ENCODE measurements at regions not wholly inside any gene's neighbourhood (a gene's known extent, or its start where the extent isn't known, plus 50 kb on each side); places are given as distances from the start of the nearest gene placed in this dataset. TPM values are rescaled to one million over a fixed set of nuclear protein-coding genes. Genes with fewer than 3 reads are reported as not detected.
A peak's percentile ranks its signal among the peaks of the same experiment; 100 is the strongest.

DNA sequence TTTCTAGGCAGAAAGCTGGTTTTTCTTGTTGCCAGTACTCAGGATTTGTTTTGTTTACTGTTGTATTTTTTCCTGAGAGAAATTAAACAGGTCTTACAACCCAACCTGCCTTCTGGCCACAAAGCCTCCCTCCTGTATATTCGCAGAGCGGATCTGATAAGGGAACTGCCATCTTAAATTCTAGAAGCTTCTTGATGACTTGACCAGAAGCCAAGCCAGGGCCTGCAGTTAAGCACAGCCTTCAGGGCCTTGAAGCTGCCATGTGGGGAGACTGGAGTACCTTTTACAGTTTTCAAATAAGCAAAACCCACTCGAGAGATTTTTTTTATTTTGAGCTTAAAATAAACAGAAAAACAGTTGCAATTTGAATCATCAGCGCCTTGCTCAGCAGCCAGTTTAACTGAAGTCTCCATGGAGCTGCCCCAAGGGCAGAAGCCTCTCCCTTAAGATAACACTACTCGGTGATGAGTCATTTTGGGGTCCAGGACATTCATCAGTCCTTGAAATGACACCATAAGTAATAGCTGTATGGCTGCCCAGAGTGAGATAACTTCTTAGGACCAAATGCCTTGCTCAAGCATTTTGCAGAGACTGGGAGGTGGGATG is 51.5 kb upstream of the PHLPP1 start:
- in situ Hi-C loops (cut with MboI) = no loop called here
- Histone ChIP-seq H4K20me1 (ENCODE audit: insufficient read depth) (no peaks in the 10 kb centered on the region), H3K27me3 (replicated peaks; ENCODE audit: insufficient read depth) (no peaks in the 10 kb centered on the region), H3K9me2 (ENCODE audit: insufficient read depth) (no peaks in the 10 kb centered on the region), H3K9me3 (ENCODE audit: low read depth) (no peaks in the 10 kb centered on the region), H3K4me3 (no peak overlapping the region), H3K27ac (no peak overlapping the region), H3K9ac (no peak overlapping the region), H3K36me3 (ENCODE audit: low read depth) (no peaks in the 10 kb centered on the region), H3K4me1 (ENCODE audit: insufficient read depth) (peaks cover 11% of the 10 kb centered on the region; the same call in 1 of the 2 replicates), H3F3A (ENCODE audit: insufficient read depth) (no peaks in the 10 kb centered on the region; the same call in 1 of the 2 replicates), H3K4me2 (ENCODE audit: unreplicated experiment) (no peak overlapping the region), H2AFZ (0 out of 2 replicates have a peak overlapping the region, but pooled peaks have one; percentile 16), H3K79me2 (ENCODE audit: insufficient read depth) (no peaks in the 10 kb centered on the region)
- 64 to 65% methylated on average over 5 of the region's 5 CpGs for WGBS, 2 experiments (ENCODE audit: low coverage in 1 of 2, low lambda C conversion rate in 2 of 2, missing lambda C conversion rate in 2 of 2)
- peak; percentile 65 for DNase-seq
- TF ChIP-seq EZH2phosphoT487 (IDR thresholded peaks at IDR 0.05; ENCODE audit: insufficient read depth, low read depth) (no peak), EZH2 (IDR thresholded peaks at IDR 0.05; ENCODE audit: insufficient read depth, poor library complexity, severe bottlenecking) (no peak)

DNA sequence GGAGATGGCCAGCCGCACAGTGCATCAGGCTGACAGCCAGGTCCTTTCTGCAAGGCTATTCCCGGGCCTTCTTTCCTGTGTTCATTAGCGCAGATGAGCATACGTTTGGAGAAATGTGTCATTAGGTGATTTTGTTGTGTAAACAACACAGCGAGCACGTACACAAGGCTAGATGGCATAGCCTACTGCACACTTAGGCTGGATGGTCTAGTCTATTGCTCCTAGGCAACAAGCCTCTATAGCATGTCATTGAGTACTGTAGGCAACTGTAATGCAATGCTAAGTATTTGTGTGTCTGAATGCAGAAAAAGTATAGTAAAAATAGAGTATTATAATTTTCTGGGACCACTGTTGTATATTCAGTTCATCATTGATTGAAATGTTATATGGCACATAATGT is 50.9 kb upstream of the PHLPP1 start:
- no peak for DNase-seq
- no peak overlapping the region for H3K27ac ChIP-seq
- H4K20me1 ChIP-seq (ENCODE audit: insufficient read depth) = no peaks in the 10 kb centered on the region
- no peak overlapping the region for H3K4me3 ChIP-seq
- no peak overlapping the region for H3K9ac ChIP-seq
- no peaks in the 10 kb centered on the region; the same call in 1 of the 2 replicates for H3F3A ChIP-seq (ENCODE audit: insufficient read depth)
- no peaks in the 10 kb centered on the region for H3K9me3 ChIP-seq (ENCODE audit: low read depth)
- 82 to 86% methylated on average over 6 of the region's 6 CpGs for WGBS, 2 experiments (ENCODE audit: low coverage in 1 of 2, low lambda C conversion rate in 2 of 2, missing lambda C conversion rate in 2 of 2)
- peaks cover 11% of the 10 kb centered on the region; the same call in 1 of the 2 replicates for H3K4me1 ChIP-seq (ENCODE audit: insufficient read depth)
- H3K9me2 ChIP-seq (ENCODE audit: insufficient read depth) = no peaks in the 10 kb centered on the region
- no peaks in the 10 kb centered on the region for H3K79me2 ChIP-seq (ENCODE audit: insufficient read depth)
- H3K27me3 ChIP-seq (replicated peaks; ENCODE audit: insufficient read depth) = no peaks in the 10 kb centered on the region
- no peak overlapping the region for H2AFZ ChIP-seq
- no peaks in the 10 kb centered on the region for H3K36me3 ChIP-seq (ENCODE audit: low read depth)
- H3K4me2 ChIP-seq (ENCODE audit: unreplicated experiment) = no peak overlapping the region
- TF ChIP-seq EZH2 (IDR thresholded peaks at IDR 0.05; ENCODE audit: insufficient read depth, poor library complexity, severe bottlenecking) (no peak), EZH2phosphoT487 (IDR thresholded peaks at IDR 0.05; ENCODE audit: insufficient read depth, low read depth) (no peak)
- in situ Hi-C loops (cut with MboI) = no loop called here

DNA sequence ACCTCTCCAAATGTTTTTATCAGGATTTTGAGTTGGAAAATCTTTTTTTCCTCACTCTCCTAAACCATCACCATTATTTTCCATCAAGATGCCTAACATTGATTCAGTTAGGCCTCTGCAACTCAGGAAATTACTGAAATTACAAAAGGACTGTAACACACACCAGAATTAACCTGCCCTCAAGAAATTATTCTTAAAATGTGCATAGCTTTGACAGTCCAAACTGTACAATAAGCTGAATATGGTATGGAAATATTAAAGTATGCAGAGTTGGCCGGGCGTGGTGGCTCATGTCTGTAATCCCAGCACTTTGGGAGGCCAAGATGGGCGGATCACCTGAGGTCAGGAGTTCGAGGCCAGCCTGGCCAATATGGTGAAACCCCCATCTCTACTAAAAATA is 50.2 kb upstream of the PHLPP1 start:
- Histone ChIP-seq H3K9me3 (ENCODE audit: low read depth) (no peaks in the 10 kb centered on the region), H3K9ac (no peak overlapping the region), H3K4me2 (ENCODE audit: unreplicated experiment) (no peak overlapping the region), H3F3A (ENCODE audit: insufficient read depth) (no peaks in the 10 kb centered on the region; the same call in 1 of the 2 replicates), H3K4me3 (no peak overlapping the region), H2AFZ (no peak overlapping the region), H4K20me1 (ENCODE audit: insufficient read depth) (no peaks in the 10 kb centered on the region), H3K36me3 (ENCODE audit: low read depth) (no peaks in the 10 kb centered on the region), H3K27me3 (replicated peaks; ENCODE audit: insufficient read depth) (no peaks in the 10 kb centered on the region), H3K27ac (no peak overlapping the region), H3K9me2 (ENCODE audit: insufficient read depth) (no peaks in the 10 kb centered on the region), H3K4me1 (ENCODE audit: insufficient read depth) (peaks cover 11% of the 10 kb centered on the region; the same call in 1 of the 2 replicates), H3K79me2 (ENCODE audit: insufficient read depth) (no peaks in the 10 kb centered on the region)
- TF ChIP-seq EZH2 (IDR thresholded peaks at IDR 0.05; ENCODE audit: insufficient read depth, poor library complexity, severe bottlenecking) (no peak), EZH2phosphoT487 (IDR thresholded peaks at IDR 0.05; ENCODE audit: insufficient read depth, low read depth) (no peak)
- in situ Hi-C loops (cut with MboI) = no loop called here
- no peak for DNase-seq
- 78 to 80% methylated on average over 4 of the region's 4 CpGs for WGBS, 2 experiments (ENCODE audit: low coverage in 1 of 2, low lambda C conversion rate in 2 of 2, missing lambda C conversion rate in 2 of 2)

Small RNA genes in the stretch of these regions (small RNA-seq; reads per million reads assigned to genes)
- not detected for gene RN7SL705P (ENCODE audit: low read depth, low replicate concordance)

Data from GM23248 (cell line).